GM12892 (cell line): ENCODE measurements at regions not wholly inside any gene's neighbourhood (a gene's known extent, or its start where the extent isn't known, plus 50 kb on each side); places are given as distances from the start of the nearest gene placed in this dataset.

Source experiments
- POLR2A ChIP-seq: IDR thresholded peaks from 2 replicates; pipeline ENCODE4 v1.6.1; 2011; ENCODE audit warnings: low read depth, low read length, control low read depth
- POLR2AphosphoS5 ChIP-seq: IDR thresholded peaks from 2 replicates; pipeline ENCODE4 v1.6.1; 2011; ENCODE audit warnings: low read depth, low read length, control low read depth

GRCh38 chr13:28550091-28550490 lies 55.2 kb upstream of the FLT1 start:
- TF ChIP-seq POLR2A (no peak), POLR2AphosphoS5 (no peak)
